ENCODE measurements at regions not wholly inside any gene's neighbourhood (a gene's known extent, or its start where the extent isn't known, plus 50 kb on each side); places are given as distances from the start of the nearest gene placed in this dataset.

- DNase-seq (ENCODE audit: low spot score), result no peak
Measured at GRCh38 chr5:51908215-51908614, 525.0 kb downstream of the ISL1 start.

GRCh38 chr5:51944500-51945125 lies 561.4 kb downstream of the ISL1 start:
- DNase-seq (ENCODE audit: low spot score), result no peak

GRCh38 chr5:51958473-51958872 lies 575.2 kb downstream of the ISL1 start:
- no peak for DNase-seq (ENCODE audit: low spot score)

GRCh38 chr5:51960617-51961121 lies 577.4 kb downstream of the ISL1 start:
- DNase-seq (ENCODE audit: low spot score), result no peak

GRCh38 chr5:51961154-51961562 lies 577.9 kb downstream of the ISL1 start:
- no peak for DNase-seq (ENCODE audit: low spot score)

GRCh38 chr5:51968756-51969155 lies 585.5 kb downstream of the ISL1 start:
- DNase-seq (ENCODE audit: low spot score), result no peak

- DNase-seq (ENCODE audit: low spot score), result no peak
Measured at GRCh38 chr5:51974834-51975233, 591.6 kb downstream of the ISL1 start.

GRCh38 chr5:51977014-51977413 lies 593.8 kb downstream of the ISL1 start:
- DNase-seq (ENCODE audit: low spot score), result no peak

- DNase-seq (ENCODE audit: low spot score), result no peak
Measured at GRCh38 chr5:51983161-51983560, 599.9 kb downstream of the ISL1 start.

GRCh38 chr5:51986733-51987132 lies 603.5 kb downstream of the ISL1 start:
- DNase-seq (ENCODE audit: low spot score), result no peak

- no peak for DNase-seq (ENCODE audit: low spot score)
Measured at GRCh38 chr5:51987239-51987638, 604.0 kb downstream of the ISL1 start.

- no peak for DNase-seq (ENCODE audit: low spot score)
Measured at GRCh38 chr5:51987669-51988209, 604.5 kb downstream of the ISL1 start.

- DNase-seq (ENCODE audit: low spot score), result no peak
Measured at GRCh38 chr5:51988634-51989033, 605.4 kb downstream of the ISL1 start.

GRCh38 chr5:51990241-51990640 lies 607.0 kb downstream of the ISL1 start:
- no peak for DNase-seq (ENCODE audit: low spot score)

GRCh38 chr5:51990661-51991180 lies 607.5 kb downstream of the ISL1 start:
- no peak for DNase-seq (ENCODE audit: low spot score)

GRCh38 chr5:51991940-51992339 lies 608.7 kb downstream of the ISL1 start:
- no peak for DNase-seq (ENCODE audit: low spot score)

- no peak for DNase-seq (ENCODE audit: low spot score)
Measured at GRCh38 chr5:51995773-51996306, 612.6 kb downstream of the ISL1 start.

- DNase-seq (ENCODE audit: low spot score), result no peak
Measured at GRCh38 chr5:51996356-51996861, 613.2 kb downstream of the ISL1 start.

- no peak for DNase-seq (ENCODE audit: low spot score)
Measured at GRCh38 chr5:51997500-51997899, 614.3 kb downstream of the ISL1 start.

- no peak for DNase-seq (ENCODE audit: low spot score)
Measured at GRCh38 chr5:51997949-51998348, 614.7 kb downstream of the ISL1 start.

GRCh38 chr5:52007230-52007858 lies 624.1 kb downstream of the ISL1 start:
- peak; percentile 2 for DNase-seq (ENCODE audit: low spot score)

GRCh38 chr5:52010454-52010853 lies 627.2 kb downstream of the ISL1 start:
- DNase-seq (ENCODE audit: low spot score), result no peak

- DNase-seq (ENCODE audit: low spot score), result no peak
Measured at GRCh38 chr5:52013523-52013922, 630.3 kb downstream of the ISL1 start.

Measured in AG08396 (cell line).